Transverse colon (tissue), 4 donors: ENCODE measurements at regions not wholly inside any gene's neighbourhood (a gene's known extent, or its start where the extent isn't known, plus 50 kb on each side); places are given as distances from the start of the nearest gene placed in this dataset.
"Not testable (repeated sequence)": the region's sequence is repeated elsewhere in the genome, so short reads cannot be mapped to it uniquely, and the experiment has no call there.

Source experiments
- DNase-seq: peaks from one replicate; pipeline ENCODE4 v3.0.0-alpha.2; 2019
- H3K27ac ChIP-seq, 4 donors: fragments of 200-600 bp; sonication (generic); 2 replicates each; pipeline ENCODE4 v1.5.1; 2016 to 2018; ENCODE audit warnings: inconsistent platforms in 4 of 4
- H3K27me3 ChIP-seq: fragments of 200-600 bp; sonication (generic); 2 replicates; pipeline ENCODE4 v1.5.1; 2017; ENCODE audit warnings: inconsistent platforms
- H3K36me3 ChIP-seq, 4 donors: fragments of 200-600 bp; sonication (generic); 2 replicates each; pipeline ENCODE4 v1.5.1; 2017 to 2019; ENCODE audit warnings: inconsistent platforms in 4 of 4
- H3K4me1 ChIP-seq, 4 donors: fragments of 200-600 bp; sonication (generic); 2 replicates each; pipeline ENCODE4 v1.5.1; 2017 to 2020; ENCODE audit warnings: inconsistent platforms in 4 of 4
- H3K4me3 ChIP-seq, 4 donors: fragments of 200-600 bp; sonication (generic); 1 replicate in 1 of 4; 2 replicates in 3 of 4; pipeline versions ENCODE4 v1.5.1 to v1.6.1; 2017 to 2019; ENCODE audit warnings: inconsistent platforms in 4 of 4
- H3K9me3 ChIP-seq, 2 donors: fragments of 200-600 bp; sonication (generic); 2 replicates each; pipeline ENCODE4 v1.5.1; 2017 to 2019; ENCODE audit warnings: inconsistent platforms in 2 of 2
- EP300 ChIP-seq: sonication (generic); formaldehyde crosslinking; IDR thresholded peaks from one replicate; pipeline ENCODE4 v1.6.1; 2017; ENCODE audit warnings: antibody characterized with exemption, low read depth
- POLR2A ChIP-seq: fragments of 450-650 bp; IDR thresholded peaks from one replicate; pipeline ENCODE4 v1.6.1; 2016; ENCODE audit warnings: antibody characterized with exemption, mild to moderate bottlenecking, moderate library complexity
- POLR2AphosphoS5 ChIP-seq, 3 donors: sonication (generic); formaldehyde crosslinking; IDR thresholded peaks; one replicate each; pipeline ENCODE4 v1.6.1; 2016; ENCODE audit warnings: antibody characterized with exemption in 3 of 3
- WGBS, 2 donors: methylation state at CpG; one replicate each; pipeline ENCODE4 v1.1.5; 2018; ENCODE audit warnings: low coverage in 1 of 2; 5-methylcytosine and 5-hydroxymethylcytosine counted together
- in situ Hi-C, 4 donors: fragments of 200-750 bp; cut with MboI; loops; one replicate each; pipeline versions ENCODE4 v1.15.0 to v1.15.1; 2017; ENCODE audit warnings: low sequenced_read_pairs in 3 of 4, low pct_ligation_motif_present in 1 of 4, low pct_unique_long_range_greater_than_20kb in 1 of 4
- intact Hi-C: fragments of 100-400 bp; cut with DNase I; formaldehyde crosslinking; loops from one replicate; pipeline ENCODE4 v1.15.1; 2023; ENCODE audit warnings: low total_unique reads
- TF ChIP-seq, protein P1 (sequence below), 5 experiments: fragments of 200-600 bp in 3 of 5; fragments of 450-650 bp in 2 of 5; sonication (generic) in 3 of 5; IDR thresholded peaks; 1 replicate in 2 of 5; 2 replicates in 3 of 5; pipeline ENCODE4 v1.5.1; 2016 to 2017; ENCODE audit warnings: antibody characterized with exemption in 5 of 5, inconsistent platforms in 3 of 5, mild to moderate bottlenecking in 2 of 5, moderate library complexity in 1 of 5

GRCh38 chr17:79556271-79556670 lies 54.6 kb downstream of the RBFOX3 start:
- H3K27ac ChIP-seq: no peak overlapping the region
- no peak for TF ChIP-seq POLR2AphosphoS5 (IDR thresholded peaks at IDR 0.05)
- no peak for TF ChIP-seq EP300
- TF ChIP-seq, protein P1, sequence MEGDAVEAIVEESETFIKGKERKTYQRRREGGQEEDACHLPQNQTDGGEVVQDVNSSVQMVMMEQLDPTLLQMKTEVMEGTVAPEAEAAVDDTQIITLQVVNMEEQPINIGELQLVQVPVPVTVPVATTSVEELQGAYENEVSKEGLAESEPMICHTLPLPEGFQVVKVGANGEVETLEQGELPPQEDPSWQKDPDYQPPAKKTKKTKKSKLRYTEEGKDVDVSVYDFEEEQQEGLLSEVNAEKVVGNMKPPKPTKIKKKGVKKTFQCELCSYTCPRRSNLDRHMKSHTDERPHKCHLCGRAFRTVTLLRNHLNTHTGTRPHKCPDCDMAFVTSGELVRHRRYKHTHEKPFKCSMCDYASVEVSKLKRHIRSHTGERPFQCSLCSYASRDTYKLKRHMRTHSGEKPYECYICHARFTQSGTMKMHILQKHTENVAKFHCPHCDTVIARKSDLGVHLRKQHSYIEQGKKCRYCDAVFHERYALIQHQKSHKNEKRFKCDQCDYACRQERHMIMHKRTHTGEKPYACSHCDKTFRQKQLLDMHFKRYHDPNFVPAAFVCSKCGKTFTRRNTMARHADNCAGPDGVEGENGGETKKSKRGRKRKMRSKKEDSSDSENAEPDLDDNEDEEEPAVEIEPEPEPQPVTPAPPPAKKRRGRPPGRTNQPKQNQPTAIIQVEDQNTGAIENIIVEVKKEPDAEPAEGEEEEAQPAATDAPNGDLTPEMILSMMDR (IDR thresholded peaks at IDR 0.05): no peak
- no peak for TF ChIP-seq POLR2A
- no peak overlapping the region for H3K4me3 ChIP-seq
- H3K27me3 ChIP-seq: peaks cover 14% of the 10 kb centered on the region
- no peaks in the 10 kb centered on the region for H3K36me3 ChIP-seq
- no peaks in the 10 kb centered on the region for H3K4me1 ChIP-seq
- DNase-seq: no peak
- WGBS, 2 donors: 43 to 53% methylated on average over 7 to 9 of the region's 9 CpGs
- intact Hi-C loops (no loop called here), in situ Hi-C loops (no loop called here)
- peaks cover 0 to 6% of the 10 kb centered on the region in 2 donors for H3K9me3 ChIP-seq

- intact Hi-C loops (no loop called here), in situ Hi-C loops (no loop called here)
- Histone ChIP-seq H3K4me1 (no peaks in the 10 kb centered on the region), H3K4me3 (no peak overlapping the region), H3K27ac (no peak overlapping the region), H3K36me3 (no peaks in the 10 kb centered on the region), H3K27me3 (peaks cover 14% of the 10 kb centered on the region), H3K9me3 (peaks cover 0 to 6% of the 10 kb centered on the region in 2 donors)
- DNase-seq: no peak
- WGBS, 2 donors: 85 to 88% methylated on average over 5 of the region's 5 CpGs
- TF ChIP-seq EP300 (no peak), POLR2A (no peak), POLR2AphosphoS5 (IDR thresholded peaks at IDR 0.05) (no peak)
- TF ChIP-seq, protein P1 (IDR thresholded peaks at IDR 0.05): no peak
Measured at GRCh38 chr17:79555543-79555942, 55.3 kb downstream of the RBFOX3 start.

DNA sequence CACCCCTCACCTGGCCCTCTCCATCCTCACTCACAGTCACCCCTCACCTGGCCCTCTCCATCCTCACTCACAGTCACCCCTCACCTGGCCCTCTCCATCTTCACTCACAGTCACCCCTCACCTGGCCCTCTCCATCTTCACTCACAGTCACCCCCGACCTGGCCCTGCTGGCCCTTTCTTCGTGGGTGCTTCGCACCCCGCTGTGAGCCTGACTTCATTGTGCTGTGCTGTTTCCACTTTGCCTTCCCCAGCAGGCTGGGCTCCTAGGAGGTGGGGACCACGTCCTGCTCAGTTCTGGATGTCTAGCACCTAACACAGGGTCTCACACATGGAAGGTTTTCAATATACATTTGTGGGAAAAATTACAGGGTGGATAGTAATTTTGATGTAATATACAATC lies 56.5 kb downstream of the RBFOX3 start:
- intact Hi-C loops, H3K4me3 ChIP-seq, DNase-seq, H3K36me3 ChIP-seq, H3K9me3 ChIP-seq, in situ Hi-C loops, H3K4me1 ChIP-seq, H3K27ac ChIP-seq: not testable (repeated sequence)
- WGBS, 2 donors: 75 to 81% methylated on average over 2 to 5 of the region's 5 CpGs
- peaks cover 14% of the 10 kb centered on the region for H3K27me3 ChIP-seq

GRCh38 chr17:79552824-79553223 lies 58.0 kb downstream of the RBFOX3 start:
- TF ChIP-seq POLR2A (no peak), POLR2AphosphoS5 (IDR thresholded peaks at IDR 0.05) (no peak), EP300 (no peak)
- TF ChIP-seq, protein P1 (IDR thresholded peaks at IDR 0.05): no peak
- WGBS, 2 donors: 69 to 70% methylated on average over 1 of the region's 1 CpG
- H3K36me3 ChIP-seq: no peaks in the 10 kb centered on the region
- H3K27me3 ChIP-seq: peaks cover 4% of the 10 kb centered on the region
- no peaks in the 10 kb centered on the region for H3K4me1 ChIP-seq
- H3K4me3 ChIP-seq: no peak overlapping the region
- no peak overlapping the region for H3K27ac ChIP-seq
- H3K9me3 ChIP-seq: peaks cover 0 to 6% of the 10 kb centered on the region in 2 donors
- in situ Hi-C loops: no loop called here
- DNase-seq: no peak
- intact Hi-C loops: no loop called here

DNA sequence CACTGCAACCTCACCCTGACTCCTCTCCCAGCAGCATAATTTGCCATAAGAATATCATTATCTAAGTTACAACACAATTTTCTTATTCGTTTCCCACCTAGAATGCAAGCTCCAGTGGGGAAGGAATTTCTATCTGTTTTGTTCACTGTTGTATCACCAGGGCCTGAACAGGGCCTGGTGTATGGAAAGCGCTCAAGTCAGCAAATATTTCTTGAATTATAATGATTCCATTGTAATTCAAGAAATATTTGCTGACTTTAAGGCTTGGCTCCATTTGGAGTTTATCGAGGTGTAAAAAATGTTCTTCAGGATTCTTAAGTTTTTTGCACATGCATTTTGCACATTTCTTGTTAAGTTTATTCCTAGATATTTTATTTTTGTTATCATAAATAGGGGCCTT lies 58.4 kb downstream of the RBFOX3 start:
- Histone ChIP-seq H3K27ac (no peak overlapping the region), H3K4me1 (no peaks in the 10 kb centered on the region), H3K27me3 (peaks cover under 1% of the 10 kb centered on the region), H3K36me3 (no peaks in the 10 kb centered on the region), H3K9me3 (peaks cover 0 to 6% of the 10 kb centered on the region in 2 donors), H3K4me3 (no peak overlapping the region)
- in situ Hi-C loops: no loop called here
- intact Hi-C loops: no loop called here
- TF ChIP-seq, protein P1 (IDR thresholded peaks at IDR 0.05): no peak
- no peak for TF ChIP-seq POLR2AphosphoS5 (IDR thresholded peaks at IDR 0.05)
- no peak for TF ChIP-seq EP300
- TF ChIP-seq POLR2A: no peak
- no peak for DNase-seq
- 73 to 86% methylated on average over 2 to 3 of the region's 3 CpGs for WGBS, 2 donors
